ENCODE measurements at regions not wholly inside any gene's neighbourhood (a gene's known extent, or its start where the extent isn't known, plus 50 kb on each side); places are given as distances from the start of the nearest gene placed in this dataset.

DNA sequence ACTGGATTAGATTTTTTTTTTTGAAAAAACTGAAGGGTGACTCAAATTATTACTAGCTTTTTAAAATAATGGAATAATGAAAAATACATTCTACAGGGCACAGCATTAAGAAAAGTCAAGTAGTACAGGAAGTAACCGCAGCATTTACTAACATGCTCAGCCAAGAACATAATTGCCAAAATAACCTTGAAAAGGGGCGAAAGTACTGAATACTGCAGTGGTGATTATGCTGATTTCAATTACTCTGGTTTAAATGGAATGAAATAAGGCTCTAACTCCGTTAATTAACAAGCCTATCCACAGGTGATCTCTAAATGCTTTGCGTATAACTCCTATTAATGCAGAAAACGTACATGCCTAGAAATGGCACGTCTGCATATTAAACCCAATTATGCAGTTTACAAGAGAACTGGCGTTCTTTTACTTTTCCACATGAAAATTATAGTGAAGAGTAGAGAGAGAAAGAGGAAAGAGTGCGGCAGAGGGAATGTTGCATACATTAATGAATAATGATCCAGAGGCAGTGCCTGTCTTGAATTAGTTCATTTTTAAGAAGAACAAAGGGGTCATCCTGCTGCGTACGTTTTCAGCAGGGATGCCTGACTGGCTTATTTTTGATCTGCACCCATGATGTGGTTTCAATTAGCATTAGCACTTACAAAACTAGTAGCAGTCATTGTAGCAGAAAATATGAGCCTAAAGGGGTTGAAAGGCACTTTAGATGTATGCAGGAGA lies 612.4 kb downstream of the NYAP2 start:
- ATAC-seq (no peak), DNase-seq (no peak)
- Histone ChIP-seq H3K4me1 (ENCODE audit: low read depth) (no peaks in the 10 kb centered on the region), H3K36me3 (ENCODE audit: low read depth) (no peaks in the 10 kb centered on the region), H3K9me3 (no peaks in the 10 kb centered on the region), H3K4me3 (no peak overlapping the region)
- TF ChIP-seq, protein P1, sequence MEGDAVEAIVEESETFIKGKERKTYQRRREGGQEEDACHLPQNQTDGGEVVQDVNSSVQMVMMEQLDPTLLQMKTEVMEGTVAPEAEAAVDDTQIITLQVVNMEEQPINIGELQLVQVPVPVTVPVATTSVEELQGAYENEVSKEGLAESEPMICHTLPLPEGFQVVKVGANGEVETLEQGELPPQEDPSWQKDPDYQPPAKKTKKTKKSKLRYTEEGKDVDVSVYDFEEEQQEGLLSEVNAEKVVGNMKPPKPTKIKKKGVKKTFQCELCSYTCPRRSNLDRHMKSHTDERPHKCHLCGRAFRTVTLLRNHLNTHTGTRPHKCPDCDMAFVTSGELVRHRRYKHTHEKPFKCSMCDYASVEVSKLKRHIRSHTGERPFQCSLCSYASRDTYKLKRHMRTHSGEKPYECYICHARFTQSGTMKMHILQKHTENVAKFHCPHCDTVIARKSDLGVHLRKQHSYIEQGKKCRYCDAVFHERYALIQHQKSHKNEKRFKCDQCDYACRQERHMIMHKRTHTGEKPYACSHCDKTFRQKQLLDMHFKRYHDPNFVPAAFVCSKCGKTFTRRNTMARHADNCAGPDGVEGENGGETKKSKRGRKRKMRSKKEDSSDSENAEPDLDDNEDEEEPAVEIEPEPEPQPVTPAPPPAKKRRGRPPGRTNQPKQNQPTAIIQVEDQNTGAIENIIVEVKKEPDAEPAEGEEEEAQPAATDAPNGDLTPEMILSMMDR (IDR thresholded peaks at IDR 0.05): no peak
- intact Hi-C loops (cut with DNase I, micrococcal nuclease): no loop called here

DNA sequence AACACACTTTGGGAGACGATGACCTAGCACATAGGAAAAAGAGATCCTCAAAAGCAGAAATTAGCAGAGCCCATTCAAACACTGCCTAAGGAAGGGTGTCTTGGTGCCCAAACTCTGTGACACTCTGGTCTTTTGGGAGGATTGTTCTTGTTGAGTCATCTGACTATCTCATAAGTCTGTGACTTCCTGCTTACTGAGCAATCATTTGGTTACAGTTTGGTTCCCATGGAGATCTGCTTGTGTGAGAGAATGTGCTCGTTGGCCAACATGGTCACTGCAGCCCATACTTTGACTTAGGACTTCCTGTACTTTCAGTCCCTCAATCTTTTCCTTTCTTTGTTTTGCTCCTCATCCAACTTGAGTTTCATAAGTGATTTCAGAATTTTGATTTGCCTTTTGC lies 602.9 kb downstream of the NYAP2 start:
- Histone ChIP-seq H3K4me1 (ENCODE audit: low read depth) (no peaks in the 10 kb centered on the region), H3K36me3 (ENCODE audit: low read depth) (no peaks in the 10 kb centered on the region), H3K9me3 (no peaks in the 10 kb centered on the region), H3K4me3 (no peak overlapping the region)
- TF ChIP-seq, protein P1 (IDR thresholded peaks at IDR 0.05): no peak
- intact Hi-C loops (cut with DNase I, micrococcal nuclease): no loop called here
- peak; percentile 44 for ATAC-seq
- no peak for DNase-seq

DNA sequence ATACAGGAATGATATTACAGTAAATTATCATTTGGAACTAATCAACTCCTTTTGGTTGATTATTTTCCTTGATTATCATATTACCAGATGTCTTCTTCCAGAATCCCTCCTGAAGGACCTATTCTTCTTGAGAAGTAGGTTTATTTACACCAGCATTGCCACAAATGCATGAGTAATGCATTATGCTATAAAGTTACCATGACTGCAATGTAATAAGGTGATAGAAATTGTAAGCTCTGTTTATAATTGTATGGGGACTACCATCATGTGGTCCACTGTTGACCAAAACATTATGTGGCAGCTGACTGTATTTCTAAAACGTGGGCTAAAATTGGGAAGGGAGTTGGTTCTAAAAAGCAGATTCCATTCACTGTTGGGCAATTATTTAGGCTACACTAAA lies 602.2 kb downstream of the NYAP2 start:
- Histone ChIP-seq H3K9me3 (no peaks in the 10 kb centered on the region), H3K36me3 (ENCODE audit: low read depth) (no peaks in the 10 kb centered on the region), H3K4me1 (ENCODE audit: low read depth) (no peaks in the 10 kb centered on the region), H3K4me3 (no peak overlapping the region)
- ATAC-seq (no peak), DNase-seq (no peak)
- TF ChIP-seq, protein P1 (IDR thresholded peaks at IDR 0.05): no peak
- intact Hi-C loops (cut with DNase I, micrococcal nuclease): no loop called here

DNA sequence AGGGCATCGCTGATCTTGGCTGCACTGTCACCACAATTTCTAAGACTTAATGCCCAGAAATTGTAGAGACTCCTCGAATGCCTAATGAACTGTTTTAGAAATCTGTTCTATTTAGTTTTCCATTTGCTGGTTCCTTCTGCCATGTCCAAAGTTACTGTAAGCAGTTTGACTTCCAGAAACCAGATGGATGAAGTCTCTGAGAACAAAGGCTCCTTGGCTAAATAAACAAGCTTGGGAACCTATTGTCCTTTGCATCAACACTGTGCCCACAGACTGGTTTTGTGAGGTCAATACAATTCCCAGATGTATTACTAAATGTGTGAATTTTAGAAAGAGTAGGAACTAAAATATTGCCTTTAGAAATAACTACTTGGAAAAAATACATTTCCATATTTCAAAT lies 600.2 kb downstream of the NYAP2 start:
- intact Hi-C loops (cut with DNase I, micrococcal nuclease): no loop called here
- H3K4me3 ChIP-seq: no peak overlapping the region
- no peaks in the 10 kb centered on the region for H3K4me1 ChIP-seq (ENCODE audit: low read depth)
- H3K9me3 ChIP-seq: no peaks in the 10 kb centered on the region
- H3K36me3 ChIP-seq (ENCODE audit: low read depth): no peaks in the 10 kb centered on the region
- no peak for DNase-seq
- TF ChIP-seq, protein P1 (IDR thresholded peaks at IDR 0.05): no peak
- no peak for ATAC-seq

DNA sequence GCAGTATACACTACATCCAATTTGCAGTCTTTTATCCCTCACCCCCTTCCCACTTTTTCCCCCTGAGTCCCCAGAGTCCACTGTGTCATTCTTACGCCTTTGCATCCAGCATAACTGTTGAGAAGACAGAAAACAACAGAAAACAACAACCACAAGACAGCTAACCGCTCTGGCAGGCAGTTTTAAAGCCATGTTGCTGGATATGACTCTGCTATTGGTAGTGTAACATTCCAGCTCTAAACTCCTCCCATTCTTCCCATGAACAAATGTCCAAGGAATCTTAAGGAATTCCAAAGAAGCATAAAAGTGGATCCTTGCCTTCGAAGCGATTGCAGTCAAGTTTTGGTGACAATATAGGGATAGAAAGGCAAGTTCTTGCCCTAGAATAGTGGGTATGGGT lies 599.1 kb downstream of the NYAP2 start:
- intact Hi-C loops (cut with DNase I, micrococcal nuclease): no loop called here
- H3K9me3 ChIP-seq: no peaks in the 10 kb centered on the region
- H3K36me3 ChIP-seq (ENCODE audit: low read depth): no peaks in the 10 kb centered on the region
- TF ChIP-seq, protein P1 (IDR thresholded peaks at IDR 0.05): no peak
- no peaks in the 10 kb centered on the region for H3K4me1 ChIP-seq (ENCODE audit: low read depth)
- H3K4me3 ChIP-seq: no peak overlapping the region
- no peak for ATAC-seq
- no peak for DNase-seq

DNA sequence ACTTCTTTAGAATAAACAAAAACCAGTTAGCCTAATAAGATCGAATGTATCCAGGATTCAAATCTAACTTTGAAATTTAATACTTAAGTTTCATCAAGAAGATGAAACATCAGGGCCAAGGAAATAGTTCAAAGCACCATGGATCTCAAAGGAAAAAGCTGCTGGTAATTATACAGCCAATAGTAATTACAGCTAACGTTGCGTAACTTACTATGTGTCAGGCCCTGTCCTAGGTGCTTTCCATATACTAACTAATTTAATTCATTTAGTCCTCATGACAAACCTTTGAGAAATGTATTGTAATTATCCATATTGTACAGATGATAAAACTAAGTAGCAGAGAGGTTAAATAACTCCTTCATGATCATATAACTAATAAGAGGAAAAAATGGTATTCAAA lies 598.6 kb downstream of the NYAP2 start:
- no peak for ATAC-seq
- no peak for DNase-seq
- TF ChIP-seq, protein P1 (IDR thresholded peaks at IDR 0.05): no peak
- H3K4me1 ChIP-seq (ENCODE audit: low read depth): no peaks in the 10 kb centered on the region
- intact Hi-C loops (cut with DNase I, micrococcal nuclease): no loop called here
- H3K36me3 ChIP-seq (ENCODE audit: low read depth): no peaks in the 10 kb centered on the region
- no peak overlapping the region for H3K4me3 ChIP-seq
- no peaks in the 10 kb centered on the region for H3K9me3 ChIP-seq
